Right atrium auricular region (tissue), 2 donors: ENCODE measurements at regions not wholly inside any gene's neighbourhood (a gene's known extent, or its start where the extent isn't known, plus 50 kb on each side); places are given as distances from the start of the nearest gene placed in this dataset.

Source experiments
- DNase-seq: peaks from one replicate; pipeline ENCODE4 v3.0.0-alpha.2; 2019; ENCODE audit warnings: low spot score
- H3K27ac ChIP-seq, 2 donors: fragments of 200-600 bp; sonication (generic); 1 replicate in 1 of 2; 2 replicates in 1 of 2; pipeline ENCODE4 v1.5.1; 2016 to 2019
- H3K27me3 ChIP-seq, 2 donors: fragments of 200-600 bp; sonication (generic); one replicate each; pipeline versions ENCODE4 v1.5.1 to v1.6.0; 2017 to 2019
- H3K36me3 ChIP-seq: fragments of 200-600 bp; sonication (generic); one replicate; pipeline ENCODE4 v1.5.1; 2016
- H3K4me1 ChIP-seq, 2 donors: fragments of 200-600 bp; sonication (generic); one replicate each; pipeline versions ENCODE4 v1.5.1 to v1.6.0; 2017 to 2019
- H3K4me3 ChIP-seq, 2 donors: fragments of 200-600 bp; sonication (generic); 1 replicate in 1 of 2; 2 replicates in 1 of 2; pipeline ENCODE4 v1.5.1; 2017 to 2019; ENCODE audit warnings: mild to moderate bottlenecking in 1 of 2, moderate library complexity in 1 of 2
- H3K9me3 ChIP-seq, 2 donors: fragments of 200-600 bp; sonication (generic); one replicate each; pipeline ENCODE4 v1.5.1; 2019
- TF ChIP-seq, protein P1 (sequence below), 2 donors: fragments of 200-600 bp; sonication (generic); IDR thresholded peaks; one replicate each; pipeline ENCODE4 v1.5.1; 2019; ENCODE audit warnings: antibody characterized with exemption in 2 of 2

DNA sequence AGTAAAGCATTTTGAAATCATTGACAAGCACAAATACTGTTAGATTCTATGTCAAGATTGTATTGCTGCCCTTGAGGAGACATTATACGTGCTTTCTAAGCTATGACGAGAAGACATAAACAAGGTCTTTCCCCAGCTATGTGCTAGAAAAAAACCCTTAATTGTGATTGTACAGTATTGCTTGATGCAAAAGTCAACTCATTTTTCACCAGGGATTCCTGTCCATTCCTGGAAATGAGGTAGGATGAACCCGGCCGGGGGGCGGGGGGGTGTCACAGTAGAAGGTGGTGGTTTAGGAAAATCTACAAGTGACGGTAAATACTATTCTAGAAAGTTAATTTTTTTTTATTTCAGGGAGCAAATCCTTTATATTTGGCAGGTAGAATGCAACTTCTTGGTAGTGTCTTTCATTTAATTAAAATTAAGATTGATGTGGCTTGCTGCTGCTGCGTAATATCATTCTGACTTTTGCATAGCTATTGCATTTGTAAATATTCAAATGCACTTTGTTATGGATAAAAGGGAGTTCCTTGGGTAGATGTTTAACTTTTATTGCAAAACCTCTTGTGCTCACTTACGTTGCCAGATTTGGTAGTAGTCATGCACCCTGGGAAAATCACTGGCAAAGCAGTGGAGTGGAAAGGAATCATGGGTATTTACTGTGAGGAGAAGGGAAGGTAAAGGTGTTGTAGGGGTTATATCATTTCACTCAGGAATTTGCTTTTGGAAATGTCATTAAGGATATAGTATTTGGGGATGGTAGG is 164.4 kb upstream of the PRPS1L1 start:
- TF ChIP-seq, protein P1, sequence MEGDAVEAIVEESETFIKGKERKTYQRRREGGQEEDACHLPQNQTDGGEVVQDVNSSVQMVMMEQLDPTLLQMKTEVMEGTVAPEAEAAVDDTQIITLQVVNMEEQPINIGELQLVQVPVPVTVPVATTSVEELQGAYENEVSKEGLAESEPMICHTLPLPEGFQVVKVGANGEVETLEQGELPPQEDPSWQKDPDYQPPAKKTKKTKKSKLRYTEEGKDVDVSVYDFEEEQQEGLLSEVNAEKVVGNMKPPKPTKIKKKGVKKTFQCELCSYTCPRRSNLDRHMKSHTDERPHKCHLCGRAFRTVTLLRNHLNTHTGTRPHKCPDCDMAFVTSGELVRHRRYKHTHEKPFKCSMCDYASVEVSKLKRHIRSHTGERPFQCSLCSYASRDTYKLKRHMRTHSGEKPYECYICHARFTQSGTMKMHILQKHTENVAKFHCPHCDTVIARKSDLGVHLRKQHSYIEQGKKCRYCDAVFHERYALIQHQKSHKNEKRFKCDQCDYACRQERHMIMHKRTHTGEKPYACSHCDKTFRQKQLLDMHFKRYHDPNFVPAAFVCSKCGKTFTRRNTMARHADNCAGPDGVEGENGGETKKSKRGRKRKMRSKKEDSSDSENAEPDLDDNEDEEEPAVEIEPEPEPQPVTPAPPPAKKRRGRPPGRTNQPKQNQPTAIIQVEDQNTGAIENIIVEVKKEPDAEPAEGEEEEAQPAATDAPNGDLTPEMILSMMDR (IDR thresholded peaks at IDR 0.05) = no peak
- Histone ChIP-seq H3K4me3 (no peak overlapping the region), H3K27ac (no peak overlapping the region), H3K36me3 (no peaks in the 10 kb centered on the region), H3K9me3 (no peaks in the 10 kb centered on the region), H3K4me1 (no peaks in the 10 kb centered on the region), H3K27me3 (no peaks in the 10 kb centered on the region)
- DNase-seq = no peak

DNA sequence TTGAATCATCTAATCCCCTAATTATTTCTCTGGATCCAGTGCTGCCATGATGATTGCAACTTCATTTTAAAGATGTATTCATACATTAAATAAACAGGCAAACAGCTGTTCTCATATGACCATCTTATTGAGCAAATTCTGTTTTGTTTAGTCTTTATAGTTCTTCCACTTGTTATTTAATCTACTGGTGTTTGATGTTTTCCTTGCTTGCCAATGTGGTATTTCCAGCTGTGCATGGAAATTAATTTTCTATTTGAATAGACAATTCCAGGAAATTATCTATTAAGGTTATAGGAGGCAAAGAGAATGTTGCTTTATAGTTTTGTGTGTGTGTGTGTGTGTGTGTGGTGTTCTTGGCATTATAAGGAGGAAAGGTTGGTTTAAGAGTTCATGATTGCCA is 167.0 kb upstream of the PRPS1L1 start:
- Histone ChIP-seq H3K27me3 (no peaks in the 10 kb centered on the region), H3K36me3 (no peaks in the 10 kb centered on the region), H3K4me3 (no peak overlapping the region), H3K9me3 (no peaks in the 10 kb centered on the region), H3K4me1 (no peaks in the 10 kb centered on the region), H3K27ac (no peak overlapping the region)
- no peak for DNase-seq
- TF ChIP-seq, protein P1 (IDR thresholded peaks at IDR 0.05) = no peak

DNA sequence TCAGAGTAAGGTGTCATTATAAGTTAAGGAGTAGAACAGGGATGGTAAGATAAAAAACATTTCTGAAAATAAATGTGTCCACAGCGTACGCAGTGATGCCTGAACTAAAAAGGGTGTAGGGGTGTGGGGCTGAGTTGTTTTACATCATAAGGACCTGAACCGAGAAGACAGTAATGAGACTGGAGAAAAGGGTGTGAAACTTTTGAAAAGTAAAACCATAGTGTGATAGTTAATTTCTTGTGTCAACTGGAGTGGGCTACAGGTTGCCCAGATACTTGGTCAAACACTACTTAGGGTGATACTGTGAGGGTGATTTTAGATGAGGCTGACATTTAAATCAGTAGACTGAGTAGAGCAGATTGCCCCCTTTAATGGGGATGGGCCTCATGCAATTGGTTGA is 169.0 kb upstream of the PRPS1L1 start:
- TF ChIP-seq, protein P1 (IDR thresholded peaks at IDR 0.05) = no peak
- Histone ChIP-seq H3K27ac (no peak overlapping the region), H3K4me3 (no peak overlapping the region), H3K27me3 (no peaks in the 10 kb centered on the region), H3K9me3 (no peaks in the 10 kb centered on the region), H3K36me3 (no peaks in the 10 kb centered on the region), H3K4me1 (peaks cover 0 to 5% of the 10 kb centered on the region in 2 donors)
- DNase-seq = no peak

DNA sequence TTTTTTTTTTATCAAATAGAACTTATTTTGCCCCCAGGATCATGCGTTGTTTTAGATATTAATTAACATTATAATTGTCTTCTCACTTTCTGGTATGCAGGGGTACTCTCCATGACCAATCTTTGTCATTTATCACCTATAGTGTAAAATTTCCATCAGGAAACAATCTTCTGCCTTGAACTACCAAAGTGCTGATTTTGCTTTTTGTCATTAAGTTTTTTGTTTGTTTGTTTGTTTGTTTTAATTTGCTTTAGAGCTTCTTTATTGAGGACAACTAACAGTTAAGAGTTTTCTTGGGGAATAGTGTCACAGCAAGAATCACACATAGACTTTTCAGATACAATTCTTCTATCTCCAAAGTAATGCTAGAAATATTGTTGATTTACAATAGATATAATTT is 171.2 kb upstream of the PRPS1L1 start:
- no peaks in the 10 kb centered on the region for H3K27me3 ChIP-seq
- no peak overlapping the region for H3K4me3 ChIP-seq
- H3K9me3 ChIP-seq = no peaks in the 10 kb centered on the region
- peaks cover 0 to 6% of the 10 kb centered on the region in 2 donors for H3K4me1 ChIP-seq
- no peak overlapping the region for H3K27ac ChIP-seq
- DNase-seq = no peak
- H3K36me3 ChIP-seq = no peaks in the 10 kb centered on the region
- TF ChIP-seq, protein P1 (IDR thresholded peaks at IDR 0.05) = no peak

DNA sequence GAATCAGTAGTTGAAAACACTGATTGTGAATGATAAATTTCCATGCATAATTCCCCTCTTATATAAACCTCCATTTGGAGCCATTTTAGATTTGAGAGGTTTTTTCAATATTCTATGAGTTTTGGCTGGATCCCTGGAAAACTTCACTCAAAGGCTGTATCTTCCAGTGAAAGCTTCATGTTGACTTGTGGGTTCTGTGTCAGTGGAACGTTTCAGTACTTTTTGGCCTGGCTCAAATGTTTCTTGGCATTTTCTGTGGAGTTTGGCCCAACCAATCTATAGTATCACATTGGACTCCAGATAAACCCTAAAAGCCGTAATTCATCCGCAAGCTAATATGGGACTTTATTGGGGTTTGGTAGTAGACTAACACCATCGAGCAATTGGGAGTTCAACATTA is 172.6 kb upstream of the PRPS1L1 start:
- Histone ChIP-seq H3K4me1 (peaks cover 0 to 6% of the 10 kb centered on the region in 2 donors), H3K4me3 (no peak overlapping the region), H3K27me3 (no peaks in the 10 kb centered on the region), H3K9me3 (no peaks in the 10 kb centered on the region), H3K27ac (no peak overlapping the region), H3K36me3 (no peaks in the 10 kb centered on the region)
- DNase-seq = no peak
- TF ChIP-seq, protein P1 (IDR thresholded peaks at IDR 0.05) = no peak

DNA sequence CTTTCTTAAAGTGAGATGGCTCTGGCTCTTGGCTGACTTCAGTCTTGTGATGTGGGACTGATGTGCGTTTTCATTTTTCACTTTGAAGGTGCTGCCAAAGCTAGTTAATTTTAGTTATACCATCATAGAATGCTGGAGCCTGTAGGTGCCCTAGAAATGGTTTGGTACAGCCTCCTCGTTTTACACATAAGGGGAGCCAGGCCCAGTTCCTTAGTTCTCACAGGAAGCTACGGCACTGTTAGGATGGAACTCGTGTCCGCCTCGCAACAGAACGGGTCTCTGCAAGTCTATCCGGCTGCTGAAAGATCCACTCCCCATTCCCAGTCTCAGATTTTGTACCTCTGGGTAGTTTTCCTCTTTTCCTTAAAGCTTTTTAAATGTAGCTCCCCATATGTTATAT is 173.2 kb upstream of the PRPS1L1 start:
- H3K27ac ChIP-seq = no peak overlapping the region
- no peaks in the 10 kb centered on the region for H3K36me3 ChIP-seq
- TF ChIP-seq, protein P1 (IDR thresholded peaks at IDR 0.05) = no peak

More for the DNA sequence above, 173.2 kb upstream of the PRPS1L1 start:
- Histone ChIP-seq H3K27me3 (no peaks in the 10 kb centered on the region), H3K4me1 (peaks cover 0 to 6% of the 10 kb centered on the region in 2 donors), H3K9me3 (no peaks in the 10 kb centered on the region), H3K4me3 (no peak overlapping the region)
- no peak for DNase-seq
